ENCODE measurements at regions not wholly inside any gene's neighbourhood (a gene's known extent, or its start where the extent isn't known, plus 50 kb on each side); places are given as distances from the start of the nearest gene placed in this dataset.

DNA sequence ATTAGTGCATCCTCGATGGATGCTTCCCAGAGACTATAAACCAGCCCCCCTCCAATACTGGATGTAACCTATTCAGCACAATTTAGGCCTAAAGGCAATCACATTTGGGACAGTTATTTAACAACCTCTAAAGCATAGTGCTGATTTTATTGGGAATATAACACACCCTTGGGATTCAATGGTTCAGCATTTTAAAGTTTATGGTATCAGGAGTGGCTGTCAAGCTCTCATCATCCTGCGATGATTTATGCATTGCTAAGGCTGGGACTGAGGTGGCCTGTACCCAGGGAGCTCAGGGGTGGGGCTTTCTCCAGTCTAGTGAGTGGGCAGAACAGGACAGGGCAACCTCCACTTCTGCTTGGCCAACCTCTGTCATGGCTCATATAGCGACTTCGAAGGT is 464.9 kb downstream of the INHBA start:
- ChIA-PET RAD21 (ENCODE audit: unreplicated experiment) (no interaction called here), POLR2A (no interaction called here), CTCF (no interaction called here), SMC1A (ENCODE audit: uncharacterized antibody, unreplicated experiment) (interaction anchor here (1.1 to 2.6 kb wide), 4 partner anchors 29 to 271 kb away, joined by 3 to 5 read pairs (median 3); no protein-coding TSS in a partner anchor)
- intact Hi-C loops (cut with micrococcal nuclease; ENCODE audit: unreplicated experiment) (no loop called here), in situ Hi-C loops (cut with MboI) (no loop called here)
- Histone ChIP-seq H3K9me3 (replicated peaks; ENCODE audit: control insufficient read depth, insufficient read depth, low read length) (no peaks in the 10 kb centered on the region), H2AFZ (ENCODE audit: control insufficient read depth, low read depth, low read length) (no peak overlapping the region), H3K36me3 (ENCODE audit: control insufficient read depth in 2 of 2, insufficient read depth in 2 of 2, low read length in 1 of 2) (no peaks in the 10 kb centered on the region), H3K79me2 (ENCODE audit: control insufficient read depth, insufficient read depth, low read length) (no peaks in the 10 kb centered on the region), H3K4me2 (ENCODE audit: control insufficient read depth, insufficient read depth) (no peak overlapping the region), H3K27me3 (replicated peaks in 1 of 2; ENCODE audit: control insufficient read depth in 2 of 2, insufficient read depth in 2 of 2, low read length in 1 of 2) (no peaks in the 10 kb centered on the region), H3K4me3 (no peak overlapping the region), H3K4me1 (ENCODE audit: control insufficient read depth, insufficient read depth, low read length) (no peaks in the 10 kb centered on the region), H3K9ac (ENCODE audit: control insufficient read depth, insufficient read depth, low read length) (no peak overlapping the region), H4K20me1 (ENCODE audit: control insufficient read depth, insufficient read depth) (no peaks in the 10 kb centered on the region), H3K27ac (ENCODE audit: control insufficient read depth, insufficient read depth) (no peak overlapping the region)
- ATAC-seq (no peak), FAIRE-seq (no peak), DNase-seq (ENCODE audit: low read depth, low spot score) (no peak)
- no TSS peak for BruUV-seq (replicated peaks)
- 61% methylated on average over 4 of the region's 4 CpGs for WGBS (ENCODE audit: insufficient coverage, insufficient replicate concordance, low lambda C conversion rate, missing lambda C conversion rate)
- no peak for TF ChIP-seq CHD4 (IDR thresholded peaks at IDR 0.05)
- TF ChIP-seq SMAD1 (IDR thresholded peaks at IDR 0.05; ENCODE audit: low read depth, partially characterized antibody) = no peak
- no peak for TF ChIP-seq BCL11A (IDR thresholded peaks at IDR 0.05; ENCODE audit: low read depth, low read length)
- no peak for TF ChIP-seq RUNX3 (IDR thresholded peaks at IDR 0.05; ENCODE audit: low read length)
- TF ChIP-seq, protein P1, sequence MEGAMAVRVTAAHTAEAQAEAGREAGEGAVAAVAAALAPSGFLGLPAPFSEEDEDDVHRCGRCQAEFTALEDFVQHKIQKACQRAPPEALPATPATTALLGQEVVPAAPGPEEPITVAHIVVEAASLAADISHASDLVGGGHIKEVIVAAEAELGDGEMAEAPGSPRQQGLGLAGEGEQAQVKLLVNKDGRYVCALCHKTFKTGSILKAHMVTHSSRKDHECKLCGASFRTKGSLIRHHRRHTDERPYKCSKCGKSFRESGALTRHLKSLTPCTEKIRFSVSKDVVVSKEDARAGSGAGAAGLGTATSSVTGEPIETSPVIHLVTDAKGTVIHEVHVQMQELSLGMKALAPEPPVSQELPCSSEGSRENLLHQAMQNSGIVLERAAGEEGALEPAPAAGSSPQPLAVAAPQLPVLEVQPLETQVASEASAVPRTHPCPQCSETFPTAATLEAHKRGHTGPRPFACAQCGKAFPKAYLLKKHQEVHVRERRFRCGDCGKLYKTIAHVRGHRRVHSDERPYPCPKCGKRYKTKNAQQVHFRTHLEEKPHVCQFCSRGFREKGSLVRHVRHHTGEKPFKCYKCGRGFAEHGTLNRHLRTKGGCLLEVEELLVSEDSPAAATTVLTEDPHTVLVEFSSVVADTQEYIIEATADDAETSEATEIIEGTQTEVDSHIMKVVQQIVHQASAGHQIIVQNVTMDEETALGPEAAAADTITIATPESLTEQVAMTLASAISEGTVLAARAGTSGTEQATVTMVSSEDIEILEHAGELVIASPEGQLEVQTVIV (IDR thresholded peaks at IDR 0.05; ENCODE audit: borderline replicate concordance, partially characterized antibody) = no peak
- no peak for TF ChIP-seq EED (IDR thresholded peaks at IDR 0.05; ENCODE audit: low read depth)
- TF ChIP-seq RCOR1 (conservative IDR thresholded peaks at IDR 0.05; ENCODE audit: low read depth, low read length) = no peak
- TF ChIP-seq YY1 (IDR thresholded peaks at IDR 0.05; ENCODE audit: low read depth, low read length) = no peak
- TF ChIP-seq LARP7 (IDR thresholded peaks at IDR 0.05) = no peak
- TF ChIP-seq TCF12 (IDR thresholded peaks at IDR 0.05; ENCODE audit: low read depth, low read length) = no peak
- no peak for TF ChIP-seq NFYA (IDR thresholded peaks at IDR 0.05; ENCODE audit: borderline replicate concordance, low read depth, low read length)
- no peak for TF ChIP-seq PAX8 (IDR thresholded peaks at IDR 0.05)
- TF ChIP-seq POLR2AphosphoS2 (IDR thresholded peaks at IDR 0.05; ENCODE audit: low read depth, low read length) = no peak
- TF ChIP-seq, protein P2, sequence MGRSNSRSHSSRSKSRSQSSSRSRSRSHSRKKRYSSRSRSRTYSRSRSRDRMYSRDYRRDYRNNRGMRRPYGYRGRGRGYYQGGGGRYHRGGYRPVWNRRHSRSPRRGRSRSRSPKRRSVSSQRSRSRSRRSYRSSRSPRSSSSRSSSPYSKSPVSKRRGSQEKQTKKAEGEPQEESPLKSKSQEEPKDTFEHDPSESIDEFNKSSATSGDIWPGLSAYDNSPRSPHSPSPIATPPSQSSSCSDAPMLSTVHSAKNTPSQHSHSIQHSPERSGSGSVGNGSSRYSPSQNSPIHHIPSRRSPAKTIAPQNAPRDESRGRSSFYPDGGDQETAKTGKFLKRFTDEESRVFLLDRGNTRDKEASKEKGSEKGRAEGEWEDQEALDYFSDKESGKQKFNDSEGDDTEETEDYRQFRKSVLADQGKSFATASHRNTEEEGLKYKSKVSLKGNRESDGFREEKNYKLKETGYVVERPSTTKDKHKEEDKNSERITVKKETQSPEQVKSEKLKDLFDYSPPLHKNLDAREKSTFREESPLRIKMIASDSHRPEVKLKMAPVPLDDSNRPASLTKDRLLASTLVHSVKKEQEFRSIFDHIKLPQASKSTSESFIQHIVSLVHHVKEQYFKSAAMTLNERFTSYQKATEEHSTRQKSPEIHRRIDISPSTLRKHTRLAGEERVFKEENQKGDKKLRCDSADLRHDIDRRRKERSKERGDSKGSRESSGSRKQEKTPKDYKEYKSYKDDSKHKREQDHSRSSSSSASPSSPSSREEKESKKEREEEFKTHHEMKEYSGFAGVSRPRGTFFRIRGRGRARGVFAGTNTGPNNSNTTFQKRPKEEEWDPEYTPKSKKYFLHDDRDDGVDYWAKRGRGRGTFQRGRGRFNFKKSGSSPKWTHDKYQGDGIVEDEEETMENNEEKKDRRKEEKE (IDR thresholded peaks at IDR 0.05) = no peak
- no peak for TF ChIP-seq HDAC6 (IDR thresholded peaks at IDR 0.05; ENCODE audit: unreplicated experiment)
- TF ChIP-seq POU2F2 (IDR thresholded peaks at IDR 0.05; ENCODE audit: borderline replicate concordance, low read depth, low read length) = no peak
- no peak for TF ChIP-seq TCF3 (IDR thresholded peaks at IDR 0.05; ENCODE audit: borderline replicate concordance, insufficient read depth, low read depth, low read length)

All from GM12878 (cell line).